Mesenchymal stem cell (in vitro differentiated cells and primary cell): ENCODE measurements at regions not wholly inside any gene's neighbourhood (a gene's known extent, or its start where the extent isn't known, plus 50 kb on each side); places are given as distances from the start of the nearest gene placed in this dataset.

ENCODE experiments used
- DNase-seq: peaks from one replicate; pipeline ENCODE4 v3.0.0-alpha.2; 2013
- H2AFZ ChIP-seq: one replicate; pipeline ENCODE4 v1.6.1; 2013; ENCODE audit warnings: low read depth, mild to moderate bottlenecking, control low read depth, inconsistent platforms, low read length, moderate library complexity
- H2AK5ac ChIP-seq: 2 replicates; pipeline ENCODE4 v1.6.1; 2013; ENCODE audit warnings: low read length, moderate library complexity, mild to moderate bottlenecking, inconsistent platforms; ENCODE audit not compliant: severe bottlenecking
- H2BK120ac ChIP-seq: one replicate; pipeline ENCODE4 v1.6.1; 2013; ENCODE audit warnings: low read depth, mild to moderate bottlenecking, inconsistent platforms, low read length, moderate library complexity
- H2BK12ac ChIP-seq, 2 experiments: one replicate each; pipeline ENCODE4 v1.6.1; 2013; ENCODE audit warnings: inconsistent platforms in 2 of 2, low read length in 2 of 2, mild to moderate bottlenecking in 2 of 2, moderate library complexity in 2 of 2, control low read depth in 1 of 2
- H2BK15ac ChIP-seq: one replicate; pipeline ENCODE4 v1.6.1; 2013; ENCODE audit warnings: mild to moderate bottlenecking, low read depth, inconsistent platforms; ENCODE audit not compliant: poor library complexity, severe bottlenecking
- H2BK5ac ChIP-seq: 2 replicates; pipeline ENCODE4 v1.6.1; 2013; ENCODE audit warnings: low read depth, mild to moderate bottlenecking, low read length, control low read depth, inconsistent platforms; ENCODE audit not compliant: poor library complexity, severe bottlenecking
- H3K14ac ChIP-seq, 2 experiments: one replicate each; pipeline ENCODE4 v1.6.1; 2013; ENCODE audit warnings: inconsistent platforms in 2 of 2, low read length in 2 of 2, control low read depth in 1 of 2, mild to moderate bottlenecking in 1 of 2, moderate library complexity in 1 of 2
- H3K18ac ChIP-seq, 2 experiments: one replicate each; pipeline ENCODE4 v1.6.1; 2013; ENCODE audit warnings: inconsistent platforms in 2 of 2, low read length in 2 of 2, control low read depth in 1 of 2, low read depth in 1 of 2, mild to moderate bottlenecking in 1 of 2
- H3K23ac ChIP-seq, 2 experiments: one replicate each; pipeline ENCODE4 v1.6.1; 2013; ENCODE audit warnings: inconsistent platforms in 2 of 2, low read length in 2 of 2, mild to moderate bottlenecking in 2 of 2, moderate library complexity in 2 of 2, control low read depth in 1 of 2
- H3K27ac ChIP-seq: 2 replicates; pipeline ENCODE4 v1.5.1; 2013; ENCODE audit warnings: mild to moderate bottlenecking, moderate library complexity, low read length, control low read depth, inconsistent platforms; ENCODE audit not compliant: poor library complexity, severe bottlenecking
- H3K27me3 ChIP-seq, 2 experiments: 2 replicates each; pipeline versions ENCODE4 v1.6.1 to v1.7.0; 2013; ENCODE audit warnings: low read length in 2 of 2, mild to moderate bottlenecking in 2 of 2, moderate library complexity in 2 of 2, control low read depth in 1 of 2, inconsistent platforms in 1 of 2; ENCODE audit not compliant: control insufficient read depth in 1 of 2, insufficient read depth in 1 of 2
- H3K36me3 ChIP-seq, 2 experiments: 2 replicates each; pipeline versions ENCODE4 v1.6.1 to v1.7.0; 2013; ENCODE audit warnings: low read length in 2 of 2, control low read depth in 1 of 2, inconsistent platforms in 1 of 2, low read depth in 1 of 2, mild to moderate bottlenecking in 1 of 2; ENCODE audit not compliant: insufficient read depth in 2 of 2, control insufficient read depth in 1 of 2
- H3K4ac ChIP-seq, 2 experiments: one replicate each; pipeline ENCODE4 v1.6.1; 2013; ENCODE audit warnings: inconsistent platforms in 2 of 2, low read length in 2 of 2, mild to moderate bottlenecking in 2 of 2, moderate library complexity in 2 of 2, control low read depth in 1 of 2, low read depth in 1 of 2
- H3K4me1 ChIP-seq: 2 replicates; pipeline ENCODE4 v1.6.1; 2013; ENCODE audit warnings: low read depth, low read length, control low read depth; ENCODE audit not compliant: control insufficient read depth, insufficient read depth
- H3K4me2 ChIP-seq: 2 replicates; pipeline ENCODE4 v1.6.1; 2013; ENCODE audit warnings: low read length, mild to moderate bottlenecking, inconsistent platforms; ENCODE audit not compliant: poor library complexity, severe bottlenecking
- H3K4me3 ChIP-seq, 2 experiments: 2 replicates each; pipeline versions ENCODE4 v1.5.1 to v1.7.0; 2013; ENCODE audit warnings: low read length in 2 of 2, mild to moderate bottlenecking in 2 of 2, control low read depth in 1 of 2, low read depth in 1 of 2; ENCODE audit not compliant: insufficient read depth in 1 of 2
- H3K79me1 ChIP-seq: replicated peaks from 2 replicates; pipeline ENCODE4 v1.6.1; 2013; ENCODE audit warnings: mild to moderate bottlenecking, control low read depth, low read length, inconsistent platforms; ENCODE audit not compliant: poor library complexity, severe bottlenecking
- H3K9ac ChIP-seq: 2 replicates; pipeline ENCODE4 v1.7.0; 2013; ENCODE audit warnings: mild to moderate bottlenecking, low read length, moderate library complexity
- H3K9me3 ChIP-seq: 2 replicates; pipeline ENCODE4 v1.7.0; 2013; ENCODE audit warnings: mild to moderate bottlenecking, low read length; ENCODE audit not compliant: control insufficient read depth
- H4K8ac ChIP-seq: one replicate; pipeline ENCODE4 v1.6.1; 2013; ENCODE audit warnings: inconsistent platforms, mild to moderate bottlenecking, low read length, moderate library complexity
- H4K91ac ChIP-seq: one replicate; pipeline ENCODE4 v1.6.1; 2013; ENCODE audit warnings: mild to moderate bottlenecking, low read length, inconsistent platforms
- WGBS: methylation state at CpG from one replicate; pipeline ENCODE4 v1.1.7; 2013; ENCODE audit warnings: mixed read lengths; 5-methylcytosine and 5-hydroxymethylcytosine counted together

- Histone ChIP-seq H3K4ac (no peak overlapping the region), H3K4me2 (no peak overlapping the region), H3K79me1 (no peaks in the 10 kb centered on the region), H3K36me3 (peaks cover 0 to 8% of the 10 kb centered on the region in 2 experiments), H2BK15ac (no peak overlapping the region), H3K4me1 (no peaks in the 10 kb centered on the region), H2AFZ (no peak overlapping the region), H3K27ac (no peak overlapping the region), H4K8ac (no peak overlapping the region), H2BK5ac (no peak overlapping the region), H2BK120ac (no peak overlapping the region), H3K9me3 (peaks cover 48% of the 10 kb centered on the region), H3K4me3 (peak overlapping the region in 1 of 2 experiments; percentile 32), H3K23ac (no peak overlapping the region), H3K18ac (no peak overlapping the region), H4K91ac (no peak overlapping the region), H3K9ac (no peak overlapping the region), H2AK5ac (no peak overlapping the region), H3K27me3 (no peaks in the 10 kb centered on the region), H2BK12ac (no peak overlapping the region), H3K14ac (no peak overlapping the region)
- no peak for DNase-seq
- WGBS = 83% methylated on average over 2 of the region's 5 CpGs
Observed at GRCh38 chr2:65487404-65487803, 55.0 kb upstream of the SPRED2 start.

DNA sequence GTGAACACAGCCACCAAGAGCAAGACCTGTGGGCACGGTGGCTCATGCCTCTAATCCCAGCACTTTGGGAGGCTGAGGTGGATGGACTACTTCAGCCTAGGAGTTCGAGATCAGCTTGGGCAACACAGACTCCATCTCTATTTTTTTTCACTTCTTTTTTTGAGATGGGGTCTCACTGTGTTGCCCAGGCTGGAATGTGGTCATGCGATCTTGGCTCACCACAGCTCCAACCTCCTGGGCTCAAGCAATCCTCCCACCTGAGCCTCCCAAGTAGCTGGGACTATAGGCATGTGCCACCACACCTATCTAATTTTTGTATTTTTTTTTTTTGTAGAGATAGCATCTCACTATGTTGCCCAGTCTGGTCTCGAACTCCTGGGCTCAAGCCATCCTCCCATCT, 54.4 kb upstream of the SPRED2 start:
- H3K4me2 ChIP-seq = no peak overlapping the region
- no peak overlapping the region for H2BK12ac ChIP-seq
- H3K23ac ChIP-seq = no peak overlapping the region
- no peak overlapping the region for H3K27ac ChIP-seq
- H4K91ac ChIP-seq = no peak overlapping the region
- no peak for DNase-seq
- no peak overlapping the region for H2AK5ac ChIP-seq
- H3K18ac ChIP-seq = no peak overlapping the region
- peaks cover 0 to 8% of the 10 kb centered on the region in 2 experiments for H3K36me3 ChIP-seq
- H3K4me3 ChIP-seq = no peak overlapping the region
- peaks cover 48% of the 10 kb centered on the region for H3K9me3 ChIP-seq
- no peak overlapping the region for H4K8ac ChIP-seq
- H2BK15ac ChIP-seq = no peak overlapping the region
- no peak overlapping the region for H2AFZ ChIP-seq
- 89% methylated on average over 4 of the region's 4 CpGs for WGBS
- H3K79me1 ChIP-seq = no peaks in the 10 kb centered on the region
- H3K9ac ChIP-seq = no peak overlapping the region
- H3K14ac ChIP-seq = no peak overlapping the region
- no peaks in the 10 kb centered on the region for H3K4me1 ChIP-seq
- H2BK5ac ChIP-seq = no peak overlapping the region
- no peak overlapping the region for H3K4ac ChIP-seq
- no peaks in the 10 kb centered on the region for H3K27me3 ChIP-seq
- no peak overlapping the region for H2BK120ac ChIP-seq

DNA sequence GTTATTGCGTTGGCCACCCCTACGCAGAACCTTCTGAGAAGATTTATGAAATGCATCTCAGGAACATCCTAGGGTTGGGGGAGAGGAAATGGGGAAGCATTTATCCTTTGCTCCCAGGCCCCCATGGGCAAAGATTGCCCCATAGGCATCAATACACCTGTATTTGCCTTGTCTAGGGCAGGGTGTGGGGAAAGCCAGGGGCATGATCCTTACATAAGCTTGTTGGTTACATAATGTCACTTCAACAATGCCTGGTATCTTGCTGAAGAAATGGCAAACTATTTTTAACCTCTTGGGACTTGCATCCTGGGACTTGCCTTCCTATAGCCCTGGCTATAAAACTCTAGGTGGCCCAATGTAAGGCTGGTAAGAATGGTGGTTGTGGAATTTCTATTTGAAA, 53.9 kb upstream of the SPRED2 start:
- H3K4me3 ChIP-seq = no peak overlapping the region
- H3K23ac ChIP-seq = no peak overlapping the region
- H3K4ac ChIP-seq = no peak overlapping the region
- no peak overlapping the region for H2BK15ac ChIP-seq
- H3K14ac ChIP-seq = no peak overlapping the region
- H3K36me3 ChIP-seq = peaks cover 0 to 8% of the 10 kb centered on the region in 2 experiments
- H4K8ac ChIP-seq = no peak overlapping the region
- no peaks in the 10 kb centered on the region for H3K4me1 ChIP-seq
- no peak overlapping the region for H3K18ac ChIP-seq
- H2AK5ac ChIP-seq = no peak overlapping the region
- WGBS = 98% methylated on average over 2 of the region's 2 CpGs
- no peak overlapping the region for H2BK12ac ChIP-seq
- DNase-seq = no peak
- no peaks in the 10 kb centered on the region for H3K79me1 ChIP-seq
- H3K9ac ChIP-seq = no peak overlapping the region
- H3K27me3 ChIP-seq = no peaks in the 10 kb centered on the region
- H2BK5ac ChIP-seq = no peak overlapping the region
- H3K27ac ChIP-seq = no peak overlapping the region
- no peak overlapping the region for H2AFZ ChIP-seq
- H3K4me2 ChIP-seq = no peak overlapping the region
- peaks cover 48% of the 10 kb centered on the region for H3K9me3 ChIP-seq
- H4K91ac ChIP-seq = no peak overlapping the region
- no peak overlapping the region for H2BK120ac ChIP-seq

DNA sequence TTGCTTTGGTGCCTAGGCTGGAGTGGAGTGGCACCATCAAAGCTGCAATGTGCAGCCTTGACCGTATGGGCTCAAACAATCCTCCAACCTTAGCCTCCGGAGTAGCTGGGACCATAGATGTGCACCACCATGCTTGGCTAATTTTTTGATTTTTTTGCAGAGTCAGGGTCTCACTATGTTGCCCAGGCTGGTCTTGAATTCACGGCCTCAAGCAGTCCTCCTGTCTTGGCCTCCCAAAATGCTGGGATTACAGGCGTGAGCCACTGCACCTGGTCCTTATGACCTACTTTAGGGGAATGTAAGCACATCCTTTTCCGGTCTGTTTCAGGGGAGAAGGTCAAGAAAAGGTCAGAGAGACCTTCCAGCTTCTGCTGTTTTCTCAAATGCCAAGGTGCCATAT, 53.4 kb upstream of the SPRED2 start:
- Histone ChIP-seq H2BK120ac (no peak overlapping the region), H2BK15ac (no peak overlapping the region), H3K4me1 (no peaks in the 10 kb centered on the region), H4K8ac (no peak overlapping the region), H3K27ac (no peak overlapping the region), H3K14ac (no peak overlapping the region), H3K36me3 (peaks cover 0 to 8% of the 10 kb centered on the region in 2 experiments), H3K23ac (no peak overlapping the region), H3K9me3 (peaks cover 48% of the 10 kb centered on the region), H3K27me3 (no peaks in the 10 kb centered on the region), H4K91ac (no peak overlapping the region), H2BK12ac (no peak overlapping the region), H3K18ac (no peak overlapping the region), H3K4me3 (no peak overlapping the region), H3K79me1 (no peaks in the 10 kb centered on the region), H2AFZ (no peak overlapping the region), H2AK5ac (no peak overlapping the region), H3K4me2 (no peak overlapping the region), H3K4ac (no peak overlapping the region), H3K9ac (no peak overlapping the region), H2BK5ac (no peak overlapping the region)
- no peak for DNase-seq
- 83% methylated on average over 5 of the region's 5 CpGs for WGBS
